SK-N-SH (cell line): ENCODE measurements at regions not wholly inside any gene's neighbourhood (a gene's known extent, or its start where the extent isn't known, plus 50 kb on each side); places are given as distances from the start of the nearest gene placed in this dataset.

Experiments used
- CTCF ChIA-PET: fragments of 300-600, 350-600 bp; formaldehyde crosslinking; extraction: SDS; loops from one replicate; lab custom pipeline; 2021; lab: Yijun Ruan, JAX
- POLR2A ChIA-PET: fragments of 350-600 bp; sonication (Branson Sonifier 250); formaldehyde crosslinking; extraction: SDS; loops from one replicate; lab custom pipeline; 2020; ENCODE audit warnings: antibody characterized with exemption, inconsistent platforms; lab: Yijun Ruan, JAX
- DNase-seq: peaks from one replicate; pipeline ENCODE4 v3.0.0; 2012
- H2AFZ ChIP-seq: fragments of 200-600 bp; sonication (generic); 2 replicates; pipeline ENCODE4 v1.8.1; 2016; ENCODE audit warnings: antibody characterized with exemption, mild to moderate bottlenecking, low read depth
- H3F3A ChIP-seq: fragments of 200-600 bp; sonication (generic); replicated peaks from 2 replicates; pipeline ENCODE3; 2016; ENCODE audit warnings: antibody characterized with exemption, mild to moderate bottlenecking; ENCODE audit not compliant: insufficient read depth
- H3K27ac ChIP-seq, 2 experiments: fragments of 200-500 bp in 1 of 2; fragments of 200-600 bp in 1 of 2; sonication (Bioruptor generic) in 1 of 2; sonication (generic), shearing (Covaris generic) in 1 of 2; 2 replicates each; pipeline versions ENCODE4 v1.5.1 to v1.6.1; 2014 to 2016; ENCODE audit warnings: low read depth in 2 of 2, inconsistent platforms in 1 of 2, low read length in 1 of 2, mild to moderate bottlenecking in 1 of 2, mixed read lengths in 1 of 2
- H3K27me3 ChIP-seq: fragments of 200-600 bp; sonication (generic), shearing (Covaris generic); 2 replicates; pipeline ENCODE4 v1.6.1; 2016; ENCODE audit warnings: mixed run types; ENCODE audit not compliant: insufficient read depth
- H3K36me3 ChIP-seq, 2 experiments: fragments of 200-500 bp in 1 of 2; fragments of 200-600 bp in 1 of 2; sonication (Bioruptor generic) in 1 of 2; sonication (generic) in 1 of 2; replicated peaks in 1 of 2; 2 replicates each; pipeline versions ENCODE3 to v1.5.1; 2014 to 2016; ENCODE audit warnings: low read length in 1 of 2, mild to moderate bottlenecking in 1 of 2; ENCODE audit not compliant: insufficient read depth in 2 of 2, control insufficient read depth in 1 of 2
- H3K4me1 ChIP-seq, 2 experiments: fragments of 200-500 bp in 1 of 2; fragments of 200-600 bp in 1 of 2; sonication (Bioruptor generic) in 1 of 2; sonication (generic), shearing (Covaris generic) in 1 of 2; 2 replicates each; pipeline versions ENCODE4 v1.5.1 to v1.6.1; 2014 to 2016; ENCODE audit warnings: low read depth in 1 of 2, low read length in 1 of 2, mixed run types in 1 of 2; ENCODE audit not compliant: insufficient read depth in 2 of 2, control insufficient read depth in 1 of 2
- H3K4me2 ChIP-seq: fragments of 200-600 bp; sonication (generic), shearing (Covaris generic); 2 replicates; pipeline ENCODE4 v1.6.1; 2017; ENCODE audit warnings: mixed run types
- H3K4me3 ChIP-seq, 2 experiments: fragments of 200-500 bp in 1 of 2; fragments of 200-600 bp in 1 of 2; sonication (Bioruptor generic) in 1 of 2; sonication (generic), shearing (Covaris generic) in 1 of 2; 2 replicates each; pipeline versions ENCODE4 v1.5.1 to v1.8.1; 2014 to 2016; ENCODE audit warnings: low read depth in 2 of 2, inconsistent platforms in 1 of 2, low read length in 1 of 2, mild to moderate bottlenecking in 1 of 2, mixed read lengths in 1 of 2, moderate library complexity in 1 of 2
- H3K79me2 ChIP-seq: fragments of 200-600 bp; sonication (generic); 2 replicates; pipeline ENCODE4 v1.8.1; 2017; ENCODE audit warnings: mild to moderate bottlenecking; ENCODE audit not compliant: insufficient read depth
- H3K9ac ChIP-seq: fragments of 200-600 bp; sonication (generic); 2 replicates; pipeline ENCODE4 v1.6.1; 2017; ENCODE audit warnings: mixed run types
- H3K9me2 ChIP-seq: fragments of 200-600 bp; sonication (generic); 2 replicates; pipeline ENCODE4 v1.6.1; 2017; ENCODE audit warnings: mixed run types
- H3K9me3 ChIP-seq: fragments of 200-600 bp; sonication (generic); 2 replicates; pipeline ENCODE4 v1.6.1; 2017; ENCODE audit warnings: mixed run types, mild to moderate bottlenecking, moderate library complexity
- H4K20me1 ChIP-seq: fragments of 200-600 bp; sonication (generic); 2 replicates; pipeline ENCODE4 v1.6.1; 2017; ENCODE audit warnings: mild to moderate bottlenecking, mixed run types; ENCODE audit not compliant: insufficient read depth
- ELF1 ChIP-seq: IDR thresholded peaks from 2 replicates; pipeline ENCODE4 v1.4.0; 2012
- EP300 ChIP-seq, 2 experiments: IDR thresholded peaks; 2 replicates each; pipeline versions ENCODE4 v1.4.0 to v1.6.1; 2012; ENCODE audit warnings: borderline replicate concordance in 1 of 2, low read depth in 1 of 2, low read length in 1 of 2
- FOSL2 ChIP-seq: IDR thresholded peaks from 2 replicates; pipeline ENCODE4 v1.4.0; 2012; ENCODE audit warnings: low read depth, mild to moderate bottlenecking, moderate library complexity, borderline replicate concordance
- NRF1 ChIP-seq: IDR thresholded peaks from 2 replicates; pipeline ENCODE4 v1.6.1; 2012; ENCODE audit warnings: low read depth, mild to moderate bottlenecking, low read length
- RXRA ChIP-seq: IDR thresholded peaks from 2 replicates; pipeline ENCODE4 v1.4.0; 2012; ENCODE audit warnings: low read depth, mild to moderate bottlenecking, borderline replicate concordance
- SMC3 ChIP-seq: IDR thresholded peaks from 2 replicates; pipeline ENCODE4 v1.6.1; 2012; ENCODE audit warnings: low read depth, low read length, improper control_type of control experiment
- TAF1 ChIP-seq: IDR thresholded peaks from 2 replicates; pipeline ENCODE4 v1.6.1; 2012; ENCODE audit warnings: low read depth, mild to moderate bottlenecking, low read length, moderate library complexity, borderline replicate concordance
- TCF12 ChIP-seq: IDR thresholded peaks from 2 replicates; pipeline ENCODE4 v1.4.0; 2012
- TEAD4 ChIP-seq: IDR thresholded peaks from 2 replicates; pipeline ENCODE4 v1.4.0; 2012; ENCODE audit warnings: mild to moderate bottlenecking, borderline replicate concordance; ENCODE audit not compliant: insufficient read depth
- WGBS: methylation state at CpG from one replicate; pipeline ENCODE4 v1.1.6; 2017; ENCODE audit warnings: low lambda C conversion rate; 5-methylcytosine and 5-hydroxymethylcytosine counted together
- TF ChIP-seq, protein P1 (sequence below): IDR thresholded peaks from 2 replicates; pipeline ENCODE4 v1.4.0; 2012; ENCODE audit warnings: low read depth, borderline replicate concordance
- TF ChIP-seq, protein P2 (sequence below): fragments of 200-600 bp; sonication (generic); IDR thresholded peaks from 2 replicates; pipeline ENCODE4 v1.6.1; 2017; ENCODE audit warnings: antibody characterized with exemption, mild to moderate bottlenecking, moderate library complexity
- TF ChIP-seq, protein P3 (sequence below): fragments of 150-350 bp; IDR thresholded peaks from 2 replicates; pipeline ENCODE4 v1.6.1; 2017; ENCODE audit warnings: antibody characterized with exemption, low read length, low read depth, borderline replicate concordance
- TF ChIP-seq, protein P4 (sequence below): IDR thresholded peaks from 2 replicates; pipeline ENCODE4 v1.6.1; 2012; ENCODE audit warnings: mild to moderate bottlenecking, low read depth, low read length, moderate library complexity
- TF ChIP-seq, protein P5 (sequence below): fragments of 150-350 bp; IDR thresholded peaks from 2 replicates; pipeline ENCODE4 v1.6.1; 2016; ENCODE audit warnings: mild to moderate bottlenecking, low read depth, low read length

DNA sequence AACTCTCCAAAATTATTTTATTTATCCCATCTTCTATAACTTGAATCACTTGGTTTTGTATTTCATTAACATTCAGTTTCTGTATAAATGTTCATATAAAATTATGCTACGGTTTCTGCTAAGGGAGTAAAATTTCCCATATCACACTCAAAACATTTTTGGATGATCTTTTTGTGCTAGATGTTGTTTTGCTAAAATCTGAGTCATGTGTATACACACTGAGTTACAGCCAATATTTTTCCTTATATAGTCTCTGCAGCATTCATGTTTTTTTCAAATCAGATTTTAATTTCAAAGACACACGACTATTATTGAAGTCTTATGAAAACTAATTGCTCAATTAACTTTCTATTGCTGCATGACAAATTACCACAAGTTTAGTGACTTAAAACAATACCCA lies 54.3 kb upstream of the SLC2A12 start (continued):
- TF ChIP-seq RXRA (no peak), FOSL2 (no peak)
- TF ChIP-seq, protein P1, sequence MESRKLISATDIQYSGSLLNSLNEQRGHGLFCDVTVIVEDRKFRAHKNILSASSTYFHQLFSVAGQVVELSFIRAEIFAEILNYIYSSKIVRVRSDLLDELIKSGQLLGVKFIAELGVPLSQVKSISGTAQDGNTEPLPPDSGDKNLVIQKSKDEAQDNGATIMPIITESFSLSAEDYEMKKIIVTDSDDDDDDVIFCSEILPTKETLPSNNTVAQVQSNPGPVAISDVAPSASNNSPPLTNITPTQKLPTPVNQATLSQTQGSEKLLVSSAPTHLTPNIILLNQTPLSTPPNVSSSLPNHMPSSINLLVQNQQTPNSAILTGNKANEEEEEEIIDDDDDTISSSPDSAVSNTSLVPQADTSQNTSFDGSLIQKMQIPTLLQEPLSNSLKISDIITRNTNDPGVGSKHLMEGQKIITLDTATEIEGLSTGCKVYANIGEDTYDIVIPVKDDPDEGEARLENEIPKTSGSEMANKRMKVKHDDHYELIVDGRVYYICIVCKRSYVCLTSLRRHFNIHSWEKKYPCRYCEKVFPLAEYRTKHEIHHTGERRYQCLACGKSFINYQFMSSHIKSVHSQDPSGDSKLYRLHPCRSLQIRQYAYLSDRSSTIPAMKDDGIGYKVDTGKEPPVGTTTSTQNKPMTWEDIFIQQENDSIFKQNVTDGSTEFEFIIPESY: no peak
- TF ChIP-seq, all 33 proteins: peak for 0

DNA sequence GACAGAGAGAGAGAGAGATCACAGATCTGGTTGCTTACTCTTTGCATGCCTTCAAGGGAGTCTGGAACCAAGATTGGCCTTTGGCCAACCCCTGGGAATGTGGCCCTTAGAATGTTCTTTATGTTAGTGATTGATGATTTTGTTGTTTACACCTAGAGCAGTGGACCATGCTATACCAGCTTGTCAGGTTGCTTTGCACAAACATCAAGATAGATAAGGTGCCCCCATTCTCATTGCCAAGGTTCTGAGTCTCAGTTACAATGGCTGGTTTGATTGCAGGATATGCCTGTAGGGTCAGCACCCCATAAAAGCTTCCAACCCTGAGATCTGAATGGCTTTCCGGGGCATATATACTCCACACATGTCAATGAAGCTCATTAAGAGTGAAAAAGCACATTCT lies 53.5 kb upstream of the SLC2A12 start:
- Histone ChIP-seq H3K9me3 (no peaks in the 10 kb centered on the region), H3K4me1 (no peaks in the 10 kb centered on the region), H3K27me3 (no peaks in the 10 kb centered on the region; the same call in 1 of the 2 replicates), H3F3A (no peaks in the 10 kb centered on the region), H3K4me2 (no peak overlapping the region), H4K20me1 (no peaks in the 10 kb centered on the region), H3K9ac (no peak overlapping the region), H3K9me2 (no peaks in the 10 kb centered on the region), H3K4me3 (no peak overlapping the region), H2AFZ (no peak overlapping the region), H3K79me2 (no peaks in the 10 kb centered on the region), H3K27ac (no peak overlapping the region), H3K36me3 (no peaks in the 10 kb centered on the region)
- no peak for DNase-seq
- POLR2A ChIA-PET: no interaction called here
- TF ChIP-seq, protein P2, sequence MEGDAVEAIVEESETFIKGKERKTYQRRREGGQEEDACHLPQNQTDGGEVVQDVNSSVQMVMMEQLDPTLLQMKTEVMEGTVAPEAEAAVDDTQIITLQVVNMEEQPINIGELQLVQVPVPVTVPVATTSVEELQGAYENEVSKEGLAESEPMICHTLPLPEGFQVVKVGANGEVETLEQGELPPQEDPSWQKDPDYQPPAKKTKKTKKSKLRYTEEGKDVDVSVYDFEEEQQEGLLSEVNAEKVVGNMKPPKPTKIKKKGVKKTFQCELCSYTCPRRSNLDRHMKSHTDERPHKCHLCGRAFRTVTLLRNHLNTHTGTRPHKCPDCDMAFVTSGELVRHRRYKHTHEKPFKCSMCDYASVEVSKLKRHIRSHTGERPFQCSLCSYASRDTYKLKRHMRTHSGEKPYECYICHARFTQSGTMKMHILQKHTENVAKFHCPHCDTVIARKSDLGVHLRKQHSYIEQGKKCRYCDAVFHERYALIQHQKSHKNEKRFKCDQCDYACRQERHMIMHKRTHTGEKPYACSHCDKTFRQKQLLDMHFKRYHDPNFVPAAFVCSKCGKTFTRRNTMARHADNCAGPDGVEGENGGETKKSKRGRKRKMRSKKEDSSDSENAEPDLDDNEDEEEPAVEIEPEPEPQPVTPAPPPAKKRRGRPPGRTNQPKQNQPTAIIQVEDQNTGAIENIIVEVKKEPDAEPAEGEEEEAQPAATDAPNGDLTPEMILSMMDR: no peak
- no peak for TF ChIP-seq NRF1
- TF ChIP-seq TEAD4: no peak
- no peak for TF ChIP-seq TAF1
- no peak for TF ChIP-seq TCF12
- TF ChIP-seq, protein P3, sequence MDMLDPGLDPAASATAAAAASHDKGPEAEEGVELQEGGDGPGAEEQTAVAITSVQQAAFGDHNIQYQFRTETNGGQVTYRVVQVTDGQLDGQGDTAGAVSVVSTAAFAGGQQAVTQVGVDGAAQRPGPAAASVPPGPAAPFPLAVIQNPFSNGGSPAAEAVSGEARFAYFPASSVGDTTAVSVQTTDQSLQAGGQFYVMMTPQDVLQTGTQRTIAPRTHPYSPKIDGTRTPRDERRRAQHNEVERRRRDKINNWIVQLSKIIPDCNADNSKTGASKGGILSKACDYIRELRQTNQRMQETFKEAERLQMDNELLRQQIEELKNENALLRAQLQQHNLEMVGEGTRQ: no peak
- no peak for TF ChIP-seq ELF1
- TF ChIP-seq FOSL2: no peak
- CTCF ChIA-PET: interaction anchor here (0.6 to 3.4 kb wide), 6 partner anchors 9 to 537 kb away, joined by 4 to 9 read pairs (median 4); no protein-coding TSS in a partner anchor
- WGBS: 50% methylated on average over 1 of the region's 1 CpG

DNA sequence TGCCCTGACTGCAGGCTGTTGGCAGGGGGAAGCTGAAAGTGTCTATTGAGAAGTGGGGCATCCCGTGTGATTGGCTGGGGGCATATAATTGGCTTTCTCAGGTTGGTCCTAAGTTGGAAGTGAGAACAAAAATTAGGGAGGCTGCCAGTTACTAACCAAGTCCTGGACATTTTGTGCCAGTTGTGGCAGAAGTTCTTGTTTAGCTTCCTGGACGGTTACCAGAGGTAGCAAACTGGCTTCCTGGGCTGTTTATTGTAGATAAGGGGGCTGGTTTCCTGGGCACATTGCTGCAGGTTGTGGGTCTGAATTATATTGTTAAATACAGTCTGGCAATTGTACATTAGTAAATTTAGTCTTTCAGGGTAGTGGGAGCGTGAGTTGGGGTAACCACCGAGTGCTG lies 50.6 kb upstream of the SLC2A12 start:
- no peaks in the 10 kb centered on the region for H3F3A ChIP-seq
- ChIA-PET CTCF (interaction anchor here (0.6 to 11.2 kb wide), 9 partner anchors 9 to 537 kb away, joined by 3 to 484 read pairs (median 3); no protein-coding TSS in a partner anchor), POLR2A (no interaction called here)
- H3K4me2 ChIP-seq: no peak overlapping the region
- no peaks in the 10 kb centered on the region; the same call in 1 of the 2 replicates for H3K27me3 ChIP-seq
- H3K36me3 ChIP-seq: no peaks in the 10 kb centered on the region
- TF ChIP-seq, protein P4, sequence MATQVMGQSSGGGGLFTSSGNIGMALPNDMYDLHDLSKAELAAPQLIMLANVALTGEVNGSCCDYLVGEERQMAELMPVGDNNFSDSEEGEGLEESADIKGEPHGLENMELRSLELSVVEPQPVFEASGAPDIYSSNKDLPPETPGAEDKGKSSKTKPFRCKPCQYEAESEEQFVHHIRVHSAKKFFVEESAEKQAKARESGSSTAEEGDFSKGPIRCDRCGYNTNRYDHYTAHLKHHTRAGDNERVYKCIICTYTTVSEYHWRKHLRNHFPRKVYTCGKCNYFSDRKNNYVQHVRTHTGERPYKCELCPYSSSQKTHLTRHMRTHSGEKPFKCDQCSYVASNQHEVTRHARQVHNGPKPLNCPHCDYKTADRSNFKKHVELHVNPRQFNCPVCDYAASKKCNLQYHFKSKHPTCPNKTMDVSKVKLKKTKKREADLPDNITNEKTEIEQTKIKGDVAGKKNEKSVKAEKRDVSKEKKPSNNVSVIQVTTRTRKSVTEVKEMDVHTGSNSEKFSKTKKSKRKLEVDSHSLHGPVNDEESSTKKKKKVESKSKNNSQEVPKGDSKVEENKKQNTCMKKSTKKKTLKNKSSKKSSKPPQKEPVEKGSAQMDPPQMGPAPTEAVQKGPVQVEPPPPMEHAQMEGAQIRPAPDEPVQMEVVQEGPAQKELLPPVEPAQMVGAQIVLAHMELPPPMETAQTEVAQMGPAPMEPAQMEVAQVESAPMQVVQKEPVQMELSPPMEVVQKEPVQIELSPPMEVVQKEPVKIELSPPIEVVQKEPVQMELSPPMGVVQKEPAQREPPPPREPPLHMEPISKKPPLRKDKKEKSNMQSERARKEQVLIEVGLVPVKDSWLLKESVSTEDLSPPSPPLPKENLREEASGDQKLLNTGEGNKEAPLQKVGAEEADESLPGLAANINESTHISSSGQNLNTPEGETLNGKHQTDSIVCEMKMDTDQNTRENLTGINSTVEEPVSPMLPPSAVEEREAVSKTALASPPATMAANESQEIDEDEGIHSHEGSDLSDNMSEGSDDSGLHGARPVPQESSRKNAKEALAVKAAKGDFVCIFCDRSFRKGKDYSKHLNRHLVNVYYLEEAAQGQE: no peak
- no peak for TF ChIP-seq SMC3
- TF ChIP-seq, protein P5, sequence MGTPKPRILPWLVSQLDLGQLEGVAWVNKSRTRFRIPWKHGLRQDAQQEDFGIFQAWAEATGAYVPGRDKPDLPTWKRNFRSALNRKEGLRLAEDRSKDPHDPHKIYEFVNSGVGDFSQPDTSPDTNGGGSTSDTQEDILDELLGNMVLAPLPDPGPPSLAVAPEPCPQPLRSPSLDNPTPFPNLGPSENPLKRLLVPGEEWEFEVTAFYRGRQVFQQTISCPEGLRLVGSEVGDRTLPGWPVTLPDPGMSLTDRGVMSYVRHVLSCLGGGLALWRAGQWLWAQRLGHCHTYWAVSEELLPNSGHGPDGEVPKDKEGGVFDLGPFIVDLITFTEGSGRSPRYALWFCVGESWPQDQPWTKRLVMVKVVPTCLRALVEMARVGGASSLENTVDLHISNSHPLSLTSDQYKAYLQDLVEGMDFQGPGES: no peak
- TF ChIP-seq EP300 (IDR thresholded peaks at IDR 0.05; ENCODE audit: borderline replicate concordance in 1 of 2, low read depth in 1 of 2, low read length in 1 of 2): no peak
- TF ChIP-seq TCF12: no peak
- no peak overlapping the region for H3K9ac ChIP-seq
- no peaks in the 10 kb centered on the region for H4K20me1 ChIP-seq
- peaks cover 0 to 8% of the 10 kb centered on the region in 2 experiments; a peak in 2 of 4 replicates for H3K4me1 ChIP-seq
- 35% methylated on average over 2 of the region's 4 CpGs for WGBS
- no peak for DNase-seq
- no peak overlapping the region for H2AFZ ChIP-seq
- no peak overlapping the region for H3K27ac ChIP-seq
- no peaks in the 10 kb centered on the region for H3K79me2 ChIP-seq
- H3K4me3 ChIP-seq: no peak overlapping the region
- H3K9me2 ChIP-seq: no peaks in the 10 kb centered on the region
- H3K9me3 ChIP-seq: no peaks in the 10 kb centered on the region
